ENCODE measurements at regions not wholly inside any gene's neighbourhood (a gene's known extent, or its start where the extent isn't known, plus 50 kb on each side); places are given as distances from the start of the nearest gene placed in this dataset.

DNA sequence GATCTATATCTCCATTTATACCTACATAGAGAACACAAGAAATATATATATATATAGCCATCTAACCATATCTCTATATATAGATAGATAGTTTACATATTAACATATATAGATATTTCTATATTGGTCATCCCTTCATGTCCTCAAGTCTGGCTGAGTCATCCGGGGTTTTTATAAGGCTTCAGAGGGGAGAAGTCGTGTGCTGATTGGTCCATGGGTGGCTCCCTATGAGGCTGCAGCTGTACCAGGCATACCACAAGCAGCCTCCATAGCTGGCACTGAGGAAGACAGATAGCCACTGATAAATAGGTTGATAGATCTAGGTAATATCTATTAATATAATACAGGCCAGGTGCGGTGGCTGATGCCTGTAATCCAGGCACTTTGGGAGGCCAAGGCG lies 618.3 kb upstream of the SETBP1 start:
- TF ChIP-seq, protein P1, sequence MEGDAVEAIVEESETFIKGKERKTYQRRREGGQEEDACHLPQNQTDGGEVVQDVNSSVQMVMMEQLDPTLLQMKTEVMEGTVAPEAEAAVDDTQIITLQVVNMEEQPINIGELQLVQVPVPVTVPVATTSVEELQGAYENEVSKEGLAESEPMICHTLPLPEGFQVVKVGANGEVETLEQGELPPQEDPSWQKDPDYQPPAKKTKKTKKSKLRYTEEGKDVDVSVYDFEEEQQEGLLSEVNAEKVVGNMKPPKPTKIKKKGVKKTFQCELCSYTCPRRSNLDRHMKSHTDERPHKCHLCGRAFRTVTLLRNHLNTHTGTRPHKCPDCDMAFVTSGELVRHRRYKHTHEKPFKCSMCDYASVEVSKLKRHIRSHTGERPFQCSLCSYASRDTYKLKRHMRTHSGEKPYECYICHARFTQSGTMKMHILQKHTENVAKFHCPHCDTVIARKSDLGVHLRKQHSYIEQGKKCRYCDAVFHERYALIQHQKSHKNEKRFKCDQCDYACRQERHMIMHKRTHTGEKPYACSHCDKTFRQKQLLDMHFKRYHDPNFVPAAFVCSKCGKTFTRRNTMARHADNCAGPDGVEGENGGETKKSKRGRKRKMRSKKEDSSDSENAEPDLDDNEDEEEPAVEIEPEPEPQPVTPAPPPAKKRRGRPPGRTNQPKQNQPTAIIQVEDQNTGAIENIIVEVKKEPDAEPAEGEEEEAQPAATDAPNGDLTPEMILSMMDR (IDR thresholded peaks at IDR 0.05), result no peak
- no peak for TF ChIP-seq POLR2A (IDR thresholded peaks at IDR 0.05)
